H1 (cell line): ENCODE measurements at regions not wholly inside any gene's neighbourhood (a gene's known extent, or its start where the extent isn't known, plus 50 kb on each side); places are given as distances from the start of the nearest gene placed in this dataset.

Experiments
- CTCF ChIA-PET: fragments of 300-600 bp; sonication (Branson Sonifier 250); formaldehyde crosslinking; loops from one replicate; lab custom pipeline; 2021; ENCODE audit not compliant: partially characterized antibody; lab: Charles Lee
- POLR2A ChIA-PET: fragments of 300-600 bp; sonication (Branson Sonifier 250); formaldehyde crosslinking; loops from one replicate; lab custom pipeline; 2021; ENCODE audit warnings: inconsistent platforms; ENCODE audit not compliant: partially characterized antibody; lab: Charles Lee
- DNase-seq, 2 experiments: peaks; one replicate each; pipeline versions ENCODE4 v3.0.0 to v3.0.0-alpha.2; 2010 to 2022; ENCODE audit warnings: low spot score in 2 of 2, low read depth in 1 of 2, mixed read lengths in 1 of 2
- FAIRE-seq: peaks from 2 replicates; lab custom pipeline; 2011; peaks lifted over from hg19 to GRCh38; lab: Jason Lieb, UNC
- H2AFZ ChIP-seq: 2 replicates; pipeline ENCODE4 v1.8.1; 2012; ENCODE audit warnings: low read length, inconsistent platforms
- H2AK5ac ChIP-seq: 2 replicates; pipeline ENCODE4 v1.6.1; 2013; ENCODE audit warnings: low read depth, low read length
- H2BK120ac ChIP-seq: replicated peaks from 2 replicates; pipeline ENCODE3; 2013; ENCODE audit warnings: low read depth, low read length, inconsistent platforms
- H2BK12ac ChIP-seq: 2 replicates; pipeline ENCODE4 v1.6.1; 2013; ENCODE audit warnings: low read depth, low read length
- H2BK15ac ChIP-seq: 2 replicates; pipeline ENCODE4 v1.6.1; 2013; ENCODE audit warnings: low read length
- H2BK20ac ChIP-seq: 2 replicates; pipeline ENCODE4 v1.6.1; 2013; ENCODE audit warnings: low read length
- H2BK5ac ChIP-seq: 2 replicates; pipeline ENCODE4 v1.6.1; 2013; ENCODE audit warnings: low read depth, low read length
- H3K14ac ChIP-seq: 2 replicates; pipeline ENCODE4 v1.6.1; 2013; ENCODE audit warnings: inconsistent platforms; ENCODE audit not compliant: insufficient read length
- H3K18ac ChIP-seq: 2 replicates; pipeline ENCODE4 v1.6.1; 2013; ENCODE audit warnings: low read length; ENCODE audit errors: extremely low read depth
- H3K23ac ChIP-seq: 2 replicates; pipeline ENCODE4 v1.6.1; 2013; ENCODE audit warnings: inconsistent platforms; ENCODE audit not compliant: insufficient read length
- H3K23me2 ChIP-seq: 2 replicates; pipeline ENCODE4 v1.6.1; 2013; ENCODE audit warnings: low read depth, low read length
- H3K27ac ChIP-seq: 2 replicates; pipeline ENCODE4 v1.6.1; 2011; ENCODE audit warnings: low read depth, low read length, inconsistent platforms
- H3K27me3 ChIP-seq, 4 experiments: replicated peaks in 1 of 4; 1 replicate in 1 of 4; 2 replicates in 3 of 4; pipeline versions ENCODE4 v1.6.1 to v1.8.1; 2011 to 2013; ENCODE audit warnings: low read length in 3 of 4, mild to moderate bottlenecking in 3 of 4, inconsistent platforms in 2 of 4, mixed read lengths in 2 of 4, moderate library complexity in 1 of 4; ENCODE audit not compliant: control insufficient read depth in 3 of 4, insufficient read depth in 3 of 4; ENCODE audit errors: extremely low read depth in 1 of 4
- H3K36me3 ChIP-seq, 4 experiments: 2 replicates each; pipeline versions ENCODE4 v1.6.1 to v1.8.1; 2011 to 2013; ENCODE audit warnings: mild to moderate bottlenecking in 4 of 4, low read length in 3 of 4, moderate library complexity in 2 of 4, control low read depth in 1 of 4, inconsistent platforms in 1 of 4; ENCODE audit not compliant: insufficient read depth in 4 of 4, control insufficient read depth in 2 of 4
- H3K4ac ChIP-seq: replicated peaks from 2 replicates; pipeline ENCODE3; 2013; ENCODE audit warnings: low read length, low read depth, mixed read lengths, inconsistent platforms; ENCODE audit not compliant: insufficient read length
- H3K4me1 ChIP-seq, 4 experiments: replicated peaks in 1 of 4; 1 replicate in 1 of 4; 2 replicates in 3 of 4; pipeline versions ENCODE4 v1.6.1 to v1.8.1; 2011 to 2013; ENCODE audit warnings: low read length in 3 of 4, inconsistent platforms in 2 of 4, mixed read lengths in 1 of 4; ENCODE audit not compliant: insufficient read depth in 4 of 4, control insufficient read depth in 3 of 4
- H3K4me2 ChIP-seq, 2 experiments: 2 replicates each; pipeline versions ENCODE4 v1.6.1 to v1.8.1; 2011 to 2013; ENCODE audit warnings: low read depth in 2 of 2, low read length in 2 of 2, control low read depth in 1 of 2, inconsistent platforms in 1 of 2, mild to moderate bottlenecking in 1 of 2; ENCODE audit not compliant: insufficient read depth in 1 of 2
- H3K4me3 ChIP-seq, 4 experiments: fragments of 200-600, 300-600 bp in 1 of 4; sonication (generic), shearing (Covaris generic), sonication (Bioruptor Twin) in 1 of 4; 2 replicates each; pipeline versions ENCODE4 v1.5.1 to v1.8.1; 2011 to 2016; ENCODE audit warnings: low read length in 4 of 4, low read depth in 3 of 4, control low read depth in 2 of 4, inconsistent platforms in 2 of 4, mild to moderate bottlenecking in 2 of 4, mixed read lengths in 1 of 4, moderate library complexity in 1 of 4; ENCODE audit not compliant: insufficient read depth in 2 of 4; ENCODE audit errors: extremely low read depth in 1 of 4
- H3K56ac ChIP-seq: replicated peaks from 2 replicates; pipeline ENCODE3; 2013; ENCODE audit warnings: low read depth, mild to moderate bottlenecking, mixed read lengths, low read length, inconsistent platforms; ENCODE audit not compliant: insufficient read length
- H3K79me1 ChIP-seq: 2 replicates; pipeline ENCODE4 v1.6.1; 2013; ENCODE audit warnings: low read depth, low read length, control low read depth
- H3K79me2 ChIP-seq, 2 experiments: 2 replicates each; pipeline versions ENCODE4 v1.6.1 to v1.8.1; 2012 to 2013; ENCODE audit warnings: low read length in 2 of 2, mild to moderate bottlenecking in 2 of 2, inconsistent platforms in 1 of 2; ENCODE audit not compliant: insufficient read depth in 2 of 2, control insufficient read depth in 1 of 2
- H3K9ac ChIP-seq, 4 experiments: replicated peaks in 1 of 4; 1 replicate in 1 of 4; 2 replicates in 3 of 4; pipeline versions ENCODE4 v1.6.1 to v1.8.1; 2011 to 2013; ENCODE audit warnings: low read depth in 3 of 4, low read length in 3 of 4, control low read depth in 2 of 4, mild to moderate bottlenecking in 2 of 4, moderate library complexity in 2 of 4, inconsistent platforms in 1 of 4; ENCODE audit errors: extremely low read depth in 1 of 4
- H3K9me3 ChIP-seq, 2 experiments: 2 replicates each; pipeline versions ENCODE4 v1.6.1 to v1.8.1; 2012 to 2013; ENCODE audit warnings: mild to moderate bottlenecking in 2 of 2, moderate library complexity in 2 of 2, control low read depth in 1 of 2, inconsistent platforms in 1 of 2, low read depth in 1 of 2, low read length in 1 of 2, mixed read lengths in 1 of 2; ENCODE audit not compliant: insufficient read depth in 2 of 2
- H4K20me1 ChIP-seq, 2 experiments: replicated peaks in 1 of 2; 2 replicates each; pipeline versions ENCODE3 to v1.8.1; 2011 to 2013; ENCODE audit warnings: inconsistent platforms in 2 of 2, low read length in 2 of 2, mild to moderate bottlenecking in 1 of 2; ENCODE audit not compliant: insufficient read depth in 2 of 2, control insufficient read depth in 1 of 2
- H4K5ac ChIP-seq: 2 replicates; pipeline ENCODE4 v1.6.1; 2013; ENCODE audit warnings: low read length, low read depth, mixed read lengths, inconsistent platforms; ENCODE audit not compliant: insufficient read length
- H4K8ac ChIP-seq: 2 replicates; pipeline ENCODE4 v1.8.0; 2013; ENCODE audit warnings: mild to moderate bottlenecking, moderate library complexity, low read length, inconsistent platforms; ENCODE audit not compliant: insufficient read depth; ENCODE audit errors: extremely low read depth
- H4K91ac ChIP-seq: replicated peaks from 2 replicates; pipeline ENCODE3; 2013; ENCODE audit warnings: low read length, mixed read lengths, inconsistent platforms; ENCODE audit not compliant: insufficient read length
- CHD2 ChIP-seq: IDR thresholded peaks from 2 replicates; pipeline ENCODE4 v1.6.1; 2012; ENCODE audit warnings: low read length, improper control_type of control experiment
- CREB1 ChIP-seq: IDR thresholded peaks from 2 replicates; pipeline ENCODE4 v1.6.1; 2012; ENCODE audit warnings: inconsistent platforms
- KDM4A ChIP-seq: IDR thresholded peaks from one replicate; pipeline ENCODE4 v1.7.1; 2012; ENCODE audit warnings: low read depth, mild to moderate bottlenecking, moderate library complexity, low read length, inconsistent platforms; ENCODE audit not compliant: severe bottlenecking
- MAFK ChIP-seq: IDR thresholded peaks from 2 replicates; pipeline ENCODE4 v1.6.1; 2012; ENCODE audit warnings: low read depth, mild to moderate bottlenecking, improper control_type of control experiment, low read length
- RFX5 ChIP-seq: IDR thresholded peaks from 2 replicates; pipeline ENCODE4 v1.6.1; 2011; ENCODE audit warnings: low read depth, low read length, improper control_type of control experiment, borderline replicate concordance
- TEAD4 ChIP-seq: IDR thresholded peaks from 2 replicates; pipeline ENCODE4 v1.6.1; 2012; ENCODE audit warnings: low read depth, low read length, inconsistent platforms, mixed read lengths
- YY1 ChIP-seq: IDR thresholded peaks from 2 replicates; pipeline ENCODE4 v1.6.1; 2011; ENCODE audit warnings: low read depth, mild to moderate bottlenecking, low read length
- WGBS, 2 experiments: shearing (Covaris generic) in 1 of 2; methylation state at CpG; one replicate each; pipeline versions ENCODE4 v1.1.6 to v1.1.7; 2013 to 2015; ENCODE audit warnings: low lambda C conversion rate in 2 of 2, mixed read lengths in 2 of 2, inconsistent platforms in 1 of 2, low coverage in 1 of 2, missing lambda C conversion rate in 1 of 2; ENCODE audit not compliant: insufficient replicate concordance in 2 of 2, insufficient coverage in 1 of 2, insufficient read length in 1 of 2; ENCODE audit errors: extremely low coverage in 1 of 2, missing lambda C conversion rate in 1 of 2; 5-methylcytosine and 5-hydroxymethylcytosine counted together
- TF ChIP-seq, protein P1 (sequence below): IDR thresholded peaks from 2 replicates; pipeline ENCODE4 v1.6.1; 2012; ENCODE audit warnings: low read length, inconsistent platforms

DNA sequence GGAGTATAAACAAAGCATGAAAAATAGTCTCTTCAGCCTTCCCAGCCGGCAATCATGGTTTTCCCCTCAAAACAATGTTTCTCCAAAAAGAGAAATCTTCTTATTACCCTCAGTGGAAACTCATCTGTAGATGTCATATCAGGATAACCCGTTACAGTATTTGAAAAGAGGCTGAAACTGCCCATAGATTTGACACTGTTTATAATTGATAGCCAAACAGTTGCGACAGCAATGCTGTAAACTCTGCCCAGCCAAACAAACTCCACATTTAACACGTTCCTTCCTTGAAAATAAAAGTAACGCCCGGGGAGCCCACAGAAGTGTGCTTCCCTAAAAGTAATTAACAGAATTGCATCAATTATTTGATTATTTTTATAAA is 201.3 kb upstream of the FOXN3 start:
- Histone ChIP-seq H4K91ac (no peak overlapping the region), H3K27me3 (no peaks in the 10 kb centered on the region; a peak in 1 of 7 replicates), H3K23ac (no peak overlapping the region), H2BK20ac (no peak overlapping the region), H3K4me1 (peaks cover 2 to 31% (median 21%) of the 10 kb centered on the region in 4 experiments; a peak in 5 of 7 replicates), H3K9me3 (no peaks in the 10 kb centered on the region), H2BK15ac (no peak overlapping the region), H3K4me3 (peak overlapping the region; percentile 75 to 94 (median 81)), H3K56ac (no peak overlapping the region), H3K18ac (peak overlapping the region; percentile 60; the same call in 1 of the 2 replicates), H3K14ac (no peak overlapping the region), H2BK5ac (no peak overlapping the region; the same call in 1 of the 2 replicates), H2BK12ac (no peak overlapping the region), H4K20me1 (no peaks in the 10 kb centered on the region), H3K23me2 (peaks cover 5% of the 10 kb centered on the region), H3K79me2 (peaks cover 11 to 52% of the 10 kb centered on the region in 2 experiments; a peak in 3 of 4 replicates), H3K4ac (no peak overlapping the region), H3K36me3 (no peaks in the 10 kb centered on the region), H2AFZ (no peak overlapping the region), H3K27ac (no peak overlapping the region), H2AK5ac (no peak overlapping the region), H4K8ac (no peak overlapping the region), H2BK120ac (no peak overlapping the region), H3K9ac (peak overlapping the region in 2 of 4 experiments; percentile 50 to 87; a peak in 3 of 7 replicates), H3K79me1 (no peaks in the 10 kb centered on the region), H4K5ac (no peak overlapping the region), H3K4me2 (peak overlapping the region; percentile 79 to 97)
- DNase-seq (no peak), FAIRE-seq (no peak)
- CTCF ChIA-PET: interaction anchor here (1.0 to 1.1 kb wide), 2 partner anchors 79 to 115 kb away, joined by 3 to 4 read pairs; no protein-coding TSS in a partner anchor
- no peak for TF ChIP-seq RFX5
- TF ChIP-seq, protein P1, sequence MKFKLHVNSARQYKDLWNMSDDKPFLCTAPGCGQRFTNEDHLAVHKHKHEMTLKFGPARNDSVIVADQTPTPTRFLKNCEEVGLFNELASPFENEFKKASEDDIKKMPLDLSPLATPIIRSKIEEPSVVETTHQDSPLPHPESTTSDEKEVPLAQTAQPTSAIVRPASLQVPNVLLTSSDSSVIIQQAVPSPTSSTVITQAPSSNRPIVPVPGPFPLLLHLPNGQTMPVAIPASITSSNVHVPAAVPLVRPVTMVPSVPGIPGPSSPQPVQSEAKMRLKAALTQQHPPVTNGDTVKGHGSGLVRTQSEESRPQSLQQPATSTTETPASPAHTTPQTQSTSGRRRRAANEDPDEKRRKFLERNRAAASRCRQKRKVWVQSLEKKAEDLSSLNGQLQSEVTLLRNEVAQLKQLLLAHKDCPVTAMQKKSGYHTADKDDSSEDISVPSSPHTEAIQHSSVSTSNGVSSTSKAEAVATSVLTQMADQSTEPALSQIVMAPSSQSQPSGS: no peak
- TF ChIP-seq MAFK: no peak
- no peak for TF ChIP-seq CHD2
- no peak for TF ChIP-seq CREB1
- no peak for TF ChIP-seq YY1
- TF ChIP-seq TEAD4: no peak
- TF ChIP-seq KDM4A: peak; percentile 9
- POLR2A ChIA-PET: interaction anchor here (1.1 to 1.5 kb wide), 4 partner anchors 10 to 52 kb away, joined by 3 to 4 read pairs (median 4); no protein-coding TSS in a partner anchor
- WGBS, 2 experiments: 1% methylated on average over 6 of the region's 6 CpGs; no CpG with 5 or more reads in 1 of the 2 experiments
